NCI-H187 (cell line): ENCODE measurements at regions not wholly inside any gene's neighbourhood (a gene's known extent, or its start where the extent isn't known, plus 50 kb on each side); places are given as distances from the start of the nearest gene placed in this dataset.
"Not testable (repeated sequence)": the region's sequence is repeated elsewhere in the genome, so short reads cannot be mapped to it uniquely, and the experiment has no call there.

Source experiments
- DNase-seq, 2 experiments: peaks; one replicate each; lab custom pipeline; 2025; lab: John Stamatoyannopoulos, UW

DNA sequence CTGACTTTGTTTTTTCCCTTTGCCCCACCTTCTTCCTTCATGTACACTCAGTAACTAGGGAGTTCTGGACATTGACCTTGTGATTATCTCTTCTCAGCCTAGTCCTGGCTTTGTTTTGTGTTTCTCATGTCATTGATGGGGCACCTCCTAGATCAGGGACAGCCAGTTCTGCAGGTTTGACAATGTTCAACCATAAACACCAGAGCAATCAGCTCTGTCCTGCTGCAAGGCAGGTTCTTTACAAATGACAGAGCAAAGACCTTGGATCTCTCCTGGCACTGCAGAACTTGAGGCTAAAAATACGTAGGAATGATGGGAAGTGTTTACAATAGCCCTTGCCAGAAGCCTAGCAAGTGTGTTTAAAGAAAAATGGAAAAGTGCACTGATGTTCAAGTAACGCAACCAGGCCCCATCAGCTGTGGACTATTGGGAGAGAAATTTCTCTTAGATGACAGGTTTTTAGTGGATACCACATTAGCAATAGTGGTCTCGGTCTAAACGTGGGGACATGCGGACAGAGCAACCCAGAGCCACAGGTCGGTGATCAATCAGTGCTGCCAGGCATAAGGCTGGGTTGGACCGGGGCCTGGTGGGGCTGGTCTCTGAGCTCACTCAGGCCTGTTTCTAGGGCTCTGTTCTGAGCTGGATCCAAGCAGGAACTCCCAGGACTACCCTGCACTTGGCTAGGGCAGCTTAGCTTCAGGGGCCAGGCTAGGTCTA is 76.8 kb downstream of the SOWAHC start:
- no peak for DNase-seq

DNA sequence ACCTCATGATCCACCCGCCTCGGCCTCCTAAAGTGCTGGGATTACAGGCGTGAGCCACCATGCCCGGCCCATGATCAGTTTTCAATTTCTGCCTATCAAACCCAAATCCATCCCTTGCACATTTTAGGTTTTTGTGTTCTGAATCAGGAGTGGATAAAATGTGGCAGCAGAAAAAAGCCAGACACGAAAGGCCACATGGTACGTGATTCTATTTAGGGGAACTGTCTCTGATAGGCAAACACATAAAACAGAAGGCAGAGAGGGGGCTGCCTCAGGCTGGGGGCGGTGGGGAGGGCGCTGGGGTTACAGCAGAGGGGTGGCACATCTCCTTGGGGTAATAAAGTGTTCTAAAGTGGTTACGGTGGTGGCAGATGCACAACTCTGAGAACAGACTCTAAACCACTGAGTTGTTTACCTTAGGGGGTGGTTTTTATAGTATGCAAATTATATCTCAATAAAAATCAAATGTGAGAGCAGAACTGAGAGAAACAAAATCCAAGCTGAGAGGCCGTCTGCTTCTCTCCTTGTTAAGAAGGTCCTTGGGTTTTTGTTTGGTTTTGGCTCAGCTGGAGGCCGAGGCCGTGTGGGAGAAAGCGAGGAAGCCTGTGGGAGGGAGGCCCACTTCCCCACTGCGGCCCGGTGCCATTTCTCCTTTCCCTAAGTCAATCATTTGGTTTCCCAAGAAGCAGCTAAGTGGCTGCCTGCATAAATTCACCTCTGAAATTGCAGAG is 78.0 kb downstream of the SOWAHC start:
- no peak for DNase-seq

GRCh38 chr2:109692831-109693230 is 78.7 kb downstream of the SOWAHC start:
- not testable (repeated sequence) for DNase-seq

- DNase-seq: not testable (repeated sequence)
These were observed 79.1 kb downstream of the SOWAHC start for GRCh38 chr2:109693292-109693691.

DNA sequence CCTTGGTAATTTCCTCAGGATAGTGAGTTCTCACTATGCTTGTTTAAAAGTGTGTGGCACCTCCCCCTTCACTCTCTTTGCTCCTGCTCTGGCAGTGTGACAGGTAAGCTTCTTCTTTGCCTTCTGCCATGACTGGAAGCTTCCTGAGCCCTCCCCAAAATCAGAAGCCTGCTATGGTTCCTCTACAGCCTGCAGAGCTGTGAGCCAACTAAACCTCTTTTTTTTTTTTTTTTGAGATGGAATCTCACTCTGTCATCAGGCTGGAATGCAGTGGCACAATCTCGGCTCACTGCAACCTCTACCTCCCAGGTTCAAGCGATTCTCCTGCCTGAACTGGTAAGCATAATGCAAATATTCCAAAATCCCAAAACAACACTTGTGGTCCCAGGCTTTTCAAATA is 80.0 kb downstream of the SOWAHC start:
- DNase-seq: no peak

DNA sequence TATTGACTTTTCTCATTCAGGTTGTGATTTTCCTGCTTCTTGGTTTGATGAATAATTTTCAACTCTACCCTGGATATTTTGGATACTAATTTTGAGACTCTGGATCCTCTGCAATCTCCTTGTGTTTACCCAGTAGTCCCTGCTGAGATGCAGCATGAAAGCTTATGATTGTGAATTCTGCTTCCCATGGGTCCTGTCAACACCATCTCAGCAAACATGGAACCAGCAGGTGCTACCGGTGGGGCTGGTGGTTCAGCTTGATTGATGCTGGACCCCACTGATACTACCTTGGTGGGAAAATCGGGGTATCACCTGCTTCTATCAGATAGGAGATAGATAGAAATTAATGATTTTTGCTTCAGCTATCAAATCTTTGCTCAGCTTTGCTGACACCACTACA is 81.1 kb downstream of the SOWAHC start:
- DNase-seq: no peak

- DNase-seq: no peak
These were observed 85.5 kb downstream of the SOWAHC start for GRCh38 chr2:109699646-109700045.

- DNase-seq: no peak
These were observed 86.6 kb downstream of the SOWAHC start for GRCh38 chr2:109700680-109701274.

GRCh38 chr2:109701362-109701761 is 87.2 kb downstream of the SOWAHC start:
- DNase-seq: no peak

- no peak for DNase-seq
These were observed 88.3 kb downstream of the SOWAHC start for GRCh38 chr2:109702250-109702985.

DNA sequence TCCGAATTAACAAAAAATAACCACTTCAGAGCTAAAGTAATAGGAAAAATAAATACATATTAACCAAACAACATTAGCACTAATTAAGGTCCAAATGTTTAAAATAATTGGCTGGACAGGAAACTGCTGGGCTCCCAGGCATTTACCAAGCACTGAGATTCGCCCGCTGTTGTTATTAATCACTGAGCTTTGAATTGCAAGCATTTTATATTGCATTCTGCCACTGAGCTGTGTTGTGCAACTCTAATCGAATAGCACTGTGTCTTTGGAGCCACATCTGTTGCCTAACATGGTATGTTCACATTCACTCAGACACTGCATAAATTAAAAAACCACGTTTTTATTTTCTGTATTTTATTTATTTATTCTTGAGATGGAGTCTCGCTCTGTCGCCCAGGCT is 88.9 kb downstream of the SOWAHC start:
- no peak for DNase-seq

DNA sequence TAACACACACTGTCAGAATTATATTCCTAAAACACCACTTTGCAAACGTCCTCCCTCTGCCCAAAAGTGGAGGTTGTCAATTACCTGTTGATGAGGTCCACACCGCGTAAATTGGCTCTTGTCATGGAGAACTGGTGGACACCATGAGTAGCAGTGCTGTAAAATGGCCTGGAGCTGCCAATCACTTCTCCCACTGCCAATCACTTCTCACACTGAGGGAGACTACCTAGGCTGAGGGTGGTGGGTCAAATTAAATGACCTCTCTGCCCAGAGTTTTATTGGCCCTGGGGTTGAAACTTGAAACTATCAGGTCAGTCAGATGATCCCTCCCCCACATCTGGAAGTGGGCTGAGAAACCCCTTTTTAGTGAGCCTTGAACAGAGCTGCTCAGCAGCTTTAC is 89.6 kb downstream of the SOWAHC start:
- no peak for DNase-seq

DNA sequence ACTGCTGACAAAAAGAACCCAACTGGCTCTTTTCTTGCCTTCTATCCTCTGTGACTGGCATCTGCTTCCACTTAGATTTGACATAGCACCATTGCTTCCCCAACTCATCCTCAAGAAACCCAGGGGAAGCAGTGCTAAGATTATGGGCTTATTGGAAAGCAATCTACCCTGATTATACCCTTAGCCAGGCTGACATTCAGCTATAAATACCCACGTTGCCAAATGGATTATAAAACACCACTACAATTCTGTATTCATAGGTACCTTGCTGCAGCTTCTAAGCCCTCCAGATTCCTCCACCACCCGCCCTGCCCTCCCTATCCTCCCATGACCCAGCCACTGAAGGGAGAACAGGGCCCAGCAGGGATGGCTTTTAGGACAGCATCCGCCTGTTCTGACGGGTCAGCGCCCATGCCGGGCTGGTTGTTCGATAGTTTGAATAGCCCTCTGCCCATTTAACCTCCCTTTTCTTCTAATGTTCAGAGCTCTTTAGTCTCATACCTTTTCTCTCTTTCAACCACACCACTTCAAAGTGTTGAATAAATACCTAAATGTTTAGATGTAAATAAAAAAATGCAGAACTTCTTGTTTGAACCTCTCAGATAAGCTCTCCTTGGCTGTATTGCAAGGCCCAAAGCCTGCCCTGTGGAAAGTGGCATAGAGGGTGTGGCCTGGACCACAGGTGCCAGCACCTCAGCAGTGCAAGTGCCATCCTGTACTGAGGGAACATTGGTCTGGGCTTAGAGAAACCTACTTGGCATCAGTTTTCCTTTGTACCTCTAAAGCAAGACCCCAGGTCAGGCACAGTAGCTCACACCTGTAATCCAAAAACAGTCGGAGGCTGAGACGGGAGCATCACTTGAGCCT is 86.6 kb upstream of the RGPD5 start:
- no peak for DNase-seq

DNA sequence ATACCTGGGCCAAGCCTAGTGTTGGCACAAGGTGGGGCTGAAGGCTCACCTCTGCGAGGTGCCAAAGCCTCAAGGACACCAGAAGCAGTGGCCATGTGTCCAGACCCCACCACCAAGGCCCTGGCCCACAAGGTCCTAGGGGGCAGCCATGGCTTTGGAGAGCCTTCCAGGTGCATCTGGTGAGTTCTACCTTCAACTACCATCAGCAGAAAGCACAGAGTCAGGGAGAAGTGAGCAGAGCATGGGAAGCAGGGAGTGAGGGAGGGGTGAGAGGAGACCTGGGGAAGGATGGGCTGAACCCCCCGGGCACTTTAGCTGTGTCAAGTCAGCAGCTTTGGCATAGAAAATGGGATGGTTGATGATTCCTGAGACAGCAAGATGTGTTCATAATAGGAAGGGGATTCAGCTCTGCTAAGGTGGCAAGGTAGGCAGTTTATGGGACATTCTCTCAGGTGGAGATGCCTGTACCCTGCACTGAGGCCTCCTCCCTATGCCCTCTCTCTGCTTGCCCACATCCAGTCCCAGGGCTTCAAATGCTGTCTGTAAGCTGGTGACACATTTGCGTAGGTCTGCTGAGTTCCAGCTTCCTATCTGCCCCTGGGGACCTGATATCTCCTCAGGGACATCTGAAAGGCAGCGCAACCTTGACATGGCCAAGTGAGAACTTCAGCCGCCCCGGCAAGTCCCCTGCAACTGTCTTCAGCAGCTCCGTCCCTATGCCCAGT is 83.4 kb upstream of the RGPD5 start:
- DNase-seq: no peak

- no peak for DNase-seq
These were observed 82.6 kb upstream of the RGPD5 start for GRCh38 chr2:109711230-109712122.

DNA sequence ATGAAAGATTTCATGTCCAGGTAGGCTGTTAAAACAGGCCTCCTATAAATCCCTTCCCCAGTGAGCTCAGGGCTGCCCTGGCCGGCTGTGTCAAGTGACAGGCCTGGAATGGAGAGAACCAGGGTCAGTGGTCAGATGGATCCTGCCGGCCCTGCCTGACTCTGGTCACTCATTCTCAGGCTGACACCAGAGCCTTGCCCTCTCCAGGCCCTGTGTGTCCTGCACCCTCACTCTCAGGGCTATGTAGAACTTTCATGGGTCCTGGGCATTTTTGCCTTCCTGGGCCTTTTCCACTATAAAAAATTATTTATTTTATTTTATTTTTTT is 82.0 kb upstream of the RGPD5 start:
- DNase-seq: no peak

DNA sequence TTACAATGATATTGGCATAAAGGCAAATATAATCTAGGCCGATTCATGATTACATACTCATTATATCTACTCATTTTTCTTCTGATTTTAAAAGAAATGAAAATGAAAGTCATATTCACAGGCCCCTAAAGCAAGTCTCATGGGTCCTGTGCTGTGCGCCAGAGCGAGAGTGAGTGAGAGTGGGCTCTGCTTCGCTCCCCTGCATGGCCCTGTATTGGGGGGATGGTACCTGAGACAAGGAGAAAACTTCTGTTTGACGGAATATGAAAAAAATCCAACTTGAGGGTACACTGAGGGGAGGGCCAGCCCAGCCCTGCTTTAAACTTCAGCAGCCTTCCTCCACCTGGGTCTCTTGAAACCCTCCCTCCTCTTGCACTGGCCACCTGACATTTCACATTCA is 81.4 kb upstream of the RGPD5 start:
- DNase-seq: no peak

GRCh38 chr2:109715313-109715805 is 78.7 kb upstream of the RGPD5 start:
- no peak for DNase-seq

DNA sequence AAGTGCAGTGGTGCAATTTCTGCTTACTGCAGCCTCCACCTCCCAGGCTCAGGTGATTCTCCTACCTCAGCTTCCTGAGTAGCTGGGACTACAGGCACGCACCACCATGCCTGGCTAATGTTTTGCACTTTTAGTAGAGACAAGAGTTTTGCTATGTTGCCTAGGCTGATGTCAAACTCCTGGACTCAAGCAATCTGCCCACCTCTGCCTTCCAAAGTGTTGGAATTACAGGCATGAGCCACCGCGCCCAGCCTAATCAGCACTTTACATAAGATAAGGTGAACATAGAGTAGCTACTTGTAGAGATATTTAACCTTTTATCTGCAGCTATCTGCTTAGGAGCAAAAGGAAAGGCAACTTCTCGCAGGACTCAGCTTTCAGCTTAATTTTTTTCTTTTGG is 77.5 kb upstream of the RGPD5 start:
- not testable (repeated sequence) for DNase-seq

GRCh38 chr2:109718139-109718538 is 76.0 kb upstream of the RGPD5 start:
- no peak for DNase-seq
